Astrocyte (in vitro differentiated cells and primary cell): ENCODE measurements at regions not wholly inside any gene's neighbourhood (a gene's known extent, or its start where the extent isn't known, plus 50 kb on each side); places are given as distances from the start of the nearest gene placed in this dataset.

ENCODE experiments used
- DNase-seq: peaks from one replicate; pipeline ENCODE4 v3.0.0-alpha.2; 2010; ENCODE audit warnings: low read depth
- FAIRE-seq: peaks from 2 replicates; lab custom pipeline; 2011; peaks lifted over from hg19 to GRCh38; lab: Jason Lieb, UNC
- H2AFZ ChIP-seq: 2 replicates; pipeline ENCODE4 v1.6.0; 2012; ENCODE audit warnings: low read depth, low read length, inconsistent platforms
- H3K27ac ChIP-seq: 2 replicates; pipeline ENCODE4 v1.5.1; 2011; ENCODE audit warnings: low read depth, low read length, inconsistent platforms
- H3K27me3 ChIP-seq: 2 replicates; pipeline ENCODE4 v1.6.0; 2011; ENCODE audit warnings: low read length, inconsistent platforms; ENCODE audit not compliant: insufficient read depth
- H3K36me3 ChIP-seq: 2 replicates; pipeline ENCODE4 v1.5.1; 2011; ENCODE audit warnings: low read length, inconsistent platforms; ENCODE audit not compliant: insufficient read depth
- H3K4me1 ChIP-seq: 2 replicates; pipeline ENCODE4 v1.5.1; 2011; ENCODE audit warnings: low read length, inconsistent platforms; ENCODE audit not compliant: insufficient read depth
- H3K4me2 ChIP-seq: 2 replicates; pipeline ENCODE4 v1.6.0; 2012; ENCODE audit warnings: low read length, inconsistent platforms
- H3K4me3 ChIP-seq: 2 replicates; pipeline ENCODE4 v1.5.1; 2011; ENCODE audit warnings: low read depth, mild to moderate bottlenecking, low read length, inconsistent platforms; ENCODE audit not compliant: insufficient read depth
- H3K79me2 ChIP-seq: 2 replicates; pipeline ENCODE4 v1.6.0; 2012; ENCODE audit warnings: mild to moderate bottlenecking, low read length, inconsistent platforms; ENCODE audit not compliant: insufficient read depth
- H3K9ac ChIP-seq: 2 replicates; pipeline ENCODE4 v1.6.0; 2012; ENCODE audit warnings: mild to moderate bottlenecking, low read length, inconsistent platforms
- H3K9me3 ChIP-seq: 2 replicates; pipeline ENCODE4 v1.5.1; 2012; ENCODE audit warnings: low read depth, mild to moderate bottlenecking, low read length, inconsistent platforms; ENCODE audit not compliant: insufficient read depth
- H4K20me1 ChIP-seq: 2 replicates; pipeline ENCODE4 v1.6.0; 2012; ENCODE audit warnings: low read length, inconsistent platforms; ENCODE audit not compliant: insufficient read depth
- H3K27ac Mint-ChIP-seq: one replicate; pipeline ENCODE4 v1.8.0; 2021; ENCODE audit warnings: mild to moderate bottlenecking, mixed read lengths; ENCODE audit not compliant: unreplicated experiment
- H3K27me3 Mint-ChIP-seq: one replicate; pipeline ENCODE4 v1.8.0; 2021; ENCODE audit warnings: low read depth, mixed read lengths; ENCODE audit not compliant: unreplicated experiment
- H3K36me3 Mint-ChIP-seq: one replicate; pipeline ENCODE4 v1.8.0; 2021; ENCODE audit warnings: low read depth, mixed read lengths; ENCODE audit not compliant: unreplicated experiment
- H3K4me1 Mint-ChIP-seq: one replicate; pipeline ENCODE4 v1.8.0; 2021; ENCODE audit warnings: low read depth, mixed read lengths; ENCODE audit not compliant: unreplicated experiment
- H3K4me3 Mint-ChIP-seq: one replicate; pipeline ENCODE4 v1.8.0; 2021; ENCODE audit warnings: mild to moderate bottlenecking, moderate library complexity, mixed read lengths; ENCODE audit not compliant: unreplicated experiment
- H3K9me3 Mint-ChIP-seq: one replicate; pipeline ENCODE4 v1.8.0; 2021; ENCODE audit warnings: mild to moderate bottlenecking, mixed read lengths; ENCODE audit not compliant: unreplicated experiment
- EZH2 ChIP-seq: IDR thresholded peaks from 2 replicates; pipeline ENCODE4 v1.6.1; 2012; ENCODE audit warnings: mild to moderate bottlenecking, low read length, inconsistent platforms; ENCODE audit not compliant: insufficient read depth
- TF ChIP-seq, protein P1 (sequence below): IDR thresholded peaks from 2 replicates; pipeline ENCODE4 v1.5.1; 2011; ENCODE audit warnings: low read depth, mild to moderate bottlenecking, inconsistent platforms, low read length, moderate library complexity; ENCODE audit not compliant: insufficient read depth

DNA sequence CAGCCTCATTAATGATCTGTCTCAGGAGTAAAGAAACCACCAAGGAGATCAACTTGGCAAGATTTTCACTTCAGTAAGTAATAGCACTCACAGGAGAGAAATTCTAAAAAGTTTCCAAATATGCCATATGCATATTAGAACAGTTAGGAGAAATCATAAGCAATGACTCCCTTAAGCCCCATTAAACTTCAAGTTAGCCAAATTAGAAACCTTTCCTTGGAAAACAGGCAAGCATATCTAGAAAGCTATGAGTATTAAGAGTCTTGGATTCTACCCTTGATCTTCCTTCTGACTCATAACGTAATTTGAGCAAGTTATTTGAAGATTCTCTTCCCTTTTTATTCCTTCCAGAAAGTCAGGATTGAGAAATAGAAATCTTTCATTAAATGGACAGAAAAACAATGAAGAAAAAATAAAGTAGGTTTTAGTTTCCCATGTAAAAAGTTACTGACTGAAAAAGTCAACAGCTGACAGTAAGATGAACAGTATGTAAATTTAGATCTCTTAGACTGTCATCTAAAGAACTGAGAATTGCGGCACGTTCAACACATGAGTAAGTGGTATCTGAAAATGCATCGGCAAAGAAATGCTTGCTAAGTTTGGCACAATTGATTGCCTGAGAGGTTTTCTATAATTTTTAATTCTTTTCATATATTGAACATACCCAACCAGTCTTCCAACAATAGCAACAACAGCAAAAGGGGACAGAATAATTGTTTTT lies 565.7 kb upstream of the FTMT start:
- H3K79me2 ChIP-seq, result no peaks in the 10 kb centered on the region
- no peaks in the 10 kb centered on the region for H3K9me3 ChIP-seq
- H3K27ac Mint-ChIP-seq, result no peak overlapping the region
- no peaks in the 10 kb centered on the region for H3K36me3 Mint-ChIP-seq
- DNase-seq, result peak; percentile 0
- no peak overlapping the region for H3K4me3 Mint-ChIP-seq
- no peaks in the 10 kb centered on the region for H3K27me3 ChIP-seq
- TF ChIP-seq, protein P1, sequence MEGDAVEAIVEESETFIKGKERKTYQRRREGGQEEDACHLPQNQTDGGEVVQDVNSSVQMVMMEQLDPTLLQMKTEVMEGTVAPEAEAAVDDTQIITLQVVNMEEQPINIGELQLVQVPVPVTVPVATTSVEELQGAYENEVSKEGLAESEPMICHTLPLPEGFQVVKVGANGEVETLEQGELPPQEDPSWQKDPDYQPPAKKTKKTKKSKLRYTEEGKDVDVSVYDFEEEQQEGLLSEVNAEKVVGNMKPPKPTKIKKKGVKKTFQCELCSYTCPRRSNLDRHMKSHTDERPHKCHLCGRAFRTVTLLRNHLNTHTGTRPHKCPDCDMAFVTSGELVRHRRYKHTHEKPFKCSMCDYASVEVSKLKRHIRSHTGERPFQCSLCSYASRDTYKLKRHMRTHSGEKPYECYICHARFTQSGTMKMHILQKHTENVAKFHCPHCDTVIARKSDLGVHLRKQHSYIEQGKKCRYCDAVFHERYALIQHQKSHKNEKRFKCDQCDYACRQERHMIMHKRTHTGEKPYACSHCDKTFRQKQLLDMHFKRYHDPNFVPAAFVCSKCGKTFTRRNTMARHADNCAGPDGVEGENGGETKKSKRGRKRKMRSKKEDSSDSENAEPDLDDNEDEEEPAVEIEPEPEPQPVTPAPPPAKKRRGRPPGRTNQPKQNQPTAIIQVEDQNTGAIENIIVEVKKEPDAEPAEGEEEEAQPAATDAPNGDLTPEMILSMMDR, result no peak
- no peak for TF ChIP-seq EZH2
- H3K36me3 ChIP-seq, result no peaks in the 10 kb centered on the region
- FAIRE-seq, result no peak
- no peaks in the 10 kb centered on the region for H3K4me1 ChIP-seq
- no peaks in the 10 kb centered on the region for H4K20me1 ChIP-seq
- peaks cover 14% of the 10 kb centered on the region for H3K4me1 Mint-ChIP-seq
- H3K27ac ChIP-seq, result no peak overlapping the region
- H3K9me3 Mint-ChIP-seq, result peaks cover 2% of the 10 kb centered on the region
- H3K9ac ChIP-seq, result no peak overlapping the region
- no peak overlapping the region for H3K4me2 ChIP-seq
- no peak overlapping the region for H2AFZ ChIP-seq
- no peaks in the 10 kb centered on the region for H3K27me3 Mint-ChIP-seq
- no peak overlapping the region for H3K4me3 ChIP-seq

DNA sequence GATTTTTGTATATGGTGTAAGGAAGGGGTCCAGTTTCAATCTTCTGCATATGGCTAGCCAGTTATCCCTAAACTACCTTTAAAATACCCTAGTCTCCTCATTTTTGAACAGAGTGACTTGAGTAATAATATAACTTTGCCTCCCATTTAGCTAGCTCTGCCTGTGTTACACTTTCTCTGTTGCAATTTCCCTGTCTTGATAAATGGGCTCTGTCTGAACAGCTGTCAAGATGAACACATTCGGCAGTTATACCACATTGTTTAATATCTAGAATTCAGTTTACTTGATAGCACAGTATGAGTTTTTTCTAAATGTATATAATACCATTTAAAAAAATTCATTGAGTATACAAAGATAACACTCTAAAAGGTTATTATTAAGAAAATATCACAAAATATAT lies 562.9 kb upstream of the FTMT start:
- Histone ChIP-seq H4K20me1 (no peaks in the 10 kb centered on the region), H3K9ac (no peak overlapping the region), H3K79me2 (no peaks in the 10 kb centered on the region), H2AFZ (no peak overlapping the region), H3K36me3 (no peaks in the 10 kb centered on the region), H3K27me3 (no peaks in the 10 kb centered on the region), H3K27ac (no peak overlapping the region), H3K9me3 (no peaks in the 10 kb centered on the region), H3K4me1 (no peaks in the 10 kb centered on the region), H3K4me2 (no peak overlapping the region), H3K4me3 (no peak overlapping the region)
- no peaks in the 10 kb centered on the region for H3K27me3 Mint-ChIP-seq
- H3K4me1 Mint-ChIP-seq, result peaks cover 18% of the 10 kb centered on the region
- DNase-seq (no peak), FAIRE-seq (no peak)
- TF ChIP-seq, protein P1, result no peak
- TF ChIP-seq EZH2, result no peak
- H3K27ac Mint-ChIP-seq, result no peak overlapping the region
- peaks cover under 1% of the 10 kb centered on the region for H3K9me3 Mint-ChIP-seq
- H3K4me3 Mint-ChIP-seq, result no peak overlapping the region
- H3K36me3 Mint-ChIP-seq, result no peaks in the 10 kb centered on the region

DNA sequence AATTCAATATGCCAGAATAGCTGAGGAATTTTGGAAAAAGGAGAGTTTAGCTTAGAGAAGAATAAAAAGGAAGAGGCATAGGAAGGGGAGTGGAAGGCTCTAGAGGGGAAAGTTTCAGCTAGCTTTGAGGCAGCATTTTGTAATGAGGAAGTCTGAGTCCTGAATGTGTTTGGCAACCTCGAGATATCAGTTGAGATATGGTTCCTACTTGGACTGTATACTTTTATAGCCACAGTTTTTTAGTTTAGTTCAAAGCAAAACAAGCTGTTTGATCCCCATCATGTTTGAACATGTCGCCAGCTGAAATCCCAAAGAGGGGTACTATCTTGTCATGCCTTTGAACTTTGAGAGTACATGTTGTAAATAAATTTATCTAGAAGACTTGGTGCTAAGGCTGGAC lies 559.0 kb upstream of the FTMT start:
- Mint-ChIP-seq H3K36me3 (no peaks in the 10 kb centered on the region), H3K9me3 (no peaks in the 10 kb centered on the region), H3K27me3 (no peaks in the 10 kb centered on the region), H3K27ac (no peak overlapping the region), H3K4me1 (peaks cover 4% of the 10 kb centered on the region), H3K4me3 (no peak overlapping the region)
- TF ChIP-seq, protein P1, result no peak
- TF ChIP-seq EZH2, result no peak
- Histone ChIP-seq H3K4me2 (no peak overlapping the region), H3K79me2 (no peaks in the 10 kb centered on the region), H3K4me1 (no peaks in the 10 kb centered on the region), H3K36me3 (no peaks in the 10 kb centered on the region), H3K9ac (no peak overlapping the region), H3K4me3 (no peak overlapping the region), H3K9me3 (no peaks in the 10 kb centered on the region), H3K27ac (no peak overlapping the region), H2AFZ (no peak overlapping the region), H3K27me3 (no peaks in the 10 kb centered on the region), H4K20me1 (no peaks in the 10 kb centered on the region)
- DNase-seq, result no peak
- FAIRE-seq, result no peak
